ENCODE measurements at regions not wholly inside any gene's neighbourhood (a gene's known extent, or its start where the extent isn't known, plus 50 kb on each side); places are given as distances from the start of the nearest gene placed in this dataset.

DNA sequence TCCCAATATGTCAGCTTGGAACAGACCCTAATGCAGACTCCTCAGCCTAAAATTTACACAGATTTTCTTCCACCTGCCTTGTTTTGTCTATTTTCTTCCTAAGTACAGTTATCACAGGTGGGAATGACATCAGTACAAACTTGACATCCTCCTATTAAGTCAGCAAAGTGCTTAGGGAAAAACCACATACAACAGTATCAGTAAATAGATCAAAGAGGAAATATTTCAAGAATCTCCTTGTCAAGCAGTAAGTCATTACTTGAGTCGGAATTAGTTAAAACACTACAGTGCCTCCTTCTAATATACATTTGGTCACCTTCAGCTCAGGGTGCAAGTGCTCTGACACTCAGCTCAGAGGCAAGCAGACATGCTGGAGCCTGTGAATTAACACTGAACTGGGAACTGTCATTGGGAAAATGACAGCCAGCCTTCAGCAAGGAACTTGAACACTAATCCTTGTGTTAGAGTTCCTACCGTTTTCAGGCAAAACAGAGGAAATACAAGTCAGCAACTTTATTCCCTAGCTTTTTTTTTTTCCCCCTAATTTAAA, 394.3 kb upstream of the HTR2A start:
- H3K4me2 ChIP-seq (ENCODE audit: control insufficient read depth, extremely low read depth, insufficient read depth, low read depth, low read length), result no peak overlapping the region
- H4K20me1 ChIP-seq (ENCODE audit: control insufficient read depth, extremely low read depth, insufficient read depth, low read length), result no peaks in the 10 kb centered on the region
- H3K9ac ChIP-seq (ENCODE audit: control insufficient read depth, extremely low read depth, insufficient read depth, low read length), result no peak overlapping the region
- no peak overlapping the region for H2AFZ ChIP-seq (ENCODE audit: control insufficient read depth, low read length)
- no peaks in the 10 kb centered on the region for H3K9me1 ChIP-seq (ENCODE audit: control insufficient read depth, extremely low read depth, insufficient read depth, low read length)
- no peaks in the 10 kb centered on the region for H3K4me1 ChIP-seq (ENCODE audit: control insufficient read depth, extremely low read depth, insufficient read depth, low read length)
- no peak overlapping the region for H3K4me3 ChIP-seq (ENCODE audit: control insufficient read depth in 2 of 3, extremely low read depth in 1 of 3, insufficient read depth in 2 of 3, low read depth in 1 of 3, low read length in 3 of 3)
- H3K27ac ChIP-seq (ENCODE audit: control insufficient read depth, insufficient read depth, low read length), result no peak overlapping the region
- FAIRE-seq (peak; percentile 77), DNase-seq (ENCODE audit: low read depth, low spot score) (no peak)
- no peaks in the 10 kb centered on the region for H3K27me3 ChIP-seq (ENCODE audit: control insufficient read depth, extremely low read depth, insufficient read depth, low read length)
- dilution Hi-C loops (cut with MboI; ENCODE audit: extremely low pct_ligation_motif_present, low sequenced_read_pairs), result no loop called here
- no peaks in the 10 kb centered on the region for H3K36me3 ChIP-seq (ENCODE audit: control insufficient read depth in 2 of 2, extremely low read depth in 1 of 2, insufficient read depth in 2 of 2, low read length in 2 of 2)
- no peaks in the 10 kb centered on the region for H3K79me2 ChIP-seq (ENCODE audit: control insufficient read depth, insufficient read depth, low read length)
- H3K9me3 ChIP-seq (ENCODE audit: control insufficient read depth, low read depth, low read length), result no peaks in the 10 kb centered on the region
- TF ChIP-seq, protein P1, sequence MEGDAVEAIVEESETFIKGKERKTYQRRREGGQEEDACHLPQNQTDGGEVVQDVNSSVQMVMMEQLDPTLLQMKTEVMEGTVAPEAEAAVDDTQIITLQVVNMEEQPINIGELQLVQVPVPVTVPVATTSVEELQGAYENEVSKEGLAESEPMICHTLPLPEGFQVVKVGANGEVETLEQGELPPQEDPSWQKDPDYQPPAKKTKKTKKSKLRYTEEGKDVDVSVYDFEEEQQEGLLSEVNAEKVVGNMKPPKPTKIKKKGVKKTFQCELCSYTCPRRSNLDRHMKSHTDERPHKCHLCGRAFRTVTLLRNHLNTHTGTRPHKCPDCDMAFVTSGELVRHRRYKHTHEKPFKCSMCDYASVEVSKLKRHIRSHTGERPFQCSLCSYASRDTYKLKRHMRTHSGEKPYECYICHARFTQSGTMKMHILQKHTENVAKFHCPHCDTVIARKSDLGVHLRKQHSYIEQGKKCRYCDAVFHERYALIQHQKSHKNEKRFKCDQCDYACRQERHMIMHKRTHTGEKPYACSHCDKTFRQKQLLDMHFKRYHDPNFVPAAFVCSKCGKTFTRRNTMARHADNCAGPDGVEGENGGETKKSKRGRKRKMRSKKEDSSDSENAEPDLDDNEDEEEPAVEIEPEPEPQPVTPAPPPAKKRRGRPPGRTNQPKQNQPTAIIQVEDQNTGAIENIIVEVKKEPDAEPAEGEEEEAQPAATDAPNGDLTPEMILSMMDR (optimal IDR thresholded peaks at IDR 0.05 in 1 of 3, IDR thresholded peaks at IDR 0.05 in 1 of 3, conservative IDR thresholded peaks at IDR 0.05 in 1 of 3; ENCODE audit: extremely low read depth in 1 of 3, insufficient read depth in 2 of 3, low read length in 3 of 3), result no peak
- no peak for TF ChIP-seq EZH2 (IDR thresholded peaks at IDR 0.05; ENCODE audit: low read length)

DNA sequence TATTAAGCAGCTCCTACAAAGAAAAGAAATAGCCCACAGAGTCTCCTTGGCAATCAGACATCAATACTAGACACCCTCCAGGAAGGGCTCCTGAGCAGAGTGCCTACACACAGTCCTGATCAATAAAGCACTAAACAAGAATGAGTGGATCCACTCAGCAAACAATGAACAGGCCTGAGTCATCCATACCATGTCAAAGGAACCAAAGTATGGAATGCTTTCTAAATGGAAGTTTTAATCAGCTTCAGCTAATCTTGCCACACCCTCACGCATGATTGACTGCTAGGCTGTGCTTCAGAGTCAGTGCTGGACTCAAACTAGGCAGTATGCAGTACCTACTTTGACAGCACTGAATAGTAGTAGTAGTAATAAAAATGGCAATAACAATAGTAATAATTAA, 392.7 kb upstream of the HTR2A start:
- TF ChIP-seq EZH2 (IDR thresholded peaks at IDR 0.05; ENCODE audit: low read length), result no peak
- TF ChIP-seq, protein P1 (optimal IDR thresholded peaks at IDR 0.05 in 1 of 3, IDR thresholded peaks at IDR 0.05 in 1 of 3, conservative IDR thresholded peaks at IDR 0.05 in 1 of 3; ENCODE audit: extremely low read depth in 1 of 3, insufficient read depth in 2 of 3, low read length in 3 of 3), result no peak
- no peak for FAIRE-seq
- DNase-seq (ENCODE audit: low read depth, low spot score), result no peak
- Histone ChIP-seq H3K4me1 (ENCODE audit: control insufficient read depth, extremely low read depth, insufficient read depth, low read length) (no peaks in the 10 kb centered on the region), H3K9me1 (ENCODE audit: control insufficient read depth, extremely low read depth, insufficient read depth, low read length) (no peaks in the 10 kb centered on the region), H3K27ac (ENCODE audit: control insufficient read depth, insufficient read depth, low read length) (no peak overlapping the region), H3K4me2 (ENCODE audit: control insufficient read depth, extremely low read depth, insufficient read depth, low read depth, low read length) (no peak overlapping the region), H2AFZ (ENCODE audit: control insufficient read depth, low read length) (no peak overlapping the region), H3K27me3 (ENCODE audit: control insufficient read depth, extremely low read depth, insufficient read depth, low read length) (no peaks in the 10 kb centered on the region), H4K20me1 (ENCODE audit: control insufficient read depth, extremely low read depth, insufficient read depth, low read length) (no peaks in the 10 kb centered on the region), H3K9ac (ENCODE audit: control insufficient read depth, extremely low read depth, insufficient read depth, low read length) (no peak overlapping the region), H3K79me2 (ENCODE audit: control insufficient read depth, insufficient read depth, low read length) (no peaks in the 10 kb centered on the region), H3K36me3 (ENCODE audit: control insufficient read depth in 2 of 2, extremely low read depth in 1 of 2, insufficient read depth in 2 of 2, low read length in 2 of 2) (no peaks in the 10 kb centered on the region), H3K9me3 (ENCODE audit: control insufficient read depth, low read depth, low read length) (no peaks in the 10 kb centered on the region), H3K4me3 (ENCODE audit: control insufficient read depth in 2 of 3, extremely low read depth in 1 of 3, insufficient read depth in 2 of 3, low read depth in 1 of 3, low read length in 3 of 3) (no peak overlapping the region)
- dilution Hi-C loops (cut with MboI; ENCODE audit: extremely low pct_ligation_motif_present, low sequenced_read_pairs), result no loop called here
